ENCODE measurements at regions not wholly inside any gene's neighbourhood (a gene's known extent, or its start where the extent isn't known, plus 50 kb on each side); places are given as distances from the start of the nearest gene placed in this dataset.

DNA sequence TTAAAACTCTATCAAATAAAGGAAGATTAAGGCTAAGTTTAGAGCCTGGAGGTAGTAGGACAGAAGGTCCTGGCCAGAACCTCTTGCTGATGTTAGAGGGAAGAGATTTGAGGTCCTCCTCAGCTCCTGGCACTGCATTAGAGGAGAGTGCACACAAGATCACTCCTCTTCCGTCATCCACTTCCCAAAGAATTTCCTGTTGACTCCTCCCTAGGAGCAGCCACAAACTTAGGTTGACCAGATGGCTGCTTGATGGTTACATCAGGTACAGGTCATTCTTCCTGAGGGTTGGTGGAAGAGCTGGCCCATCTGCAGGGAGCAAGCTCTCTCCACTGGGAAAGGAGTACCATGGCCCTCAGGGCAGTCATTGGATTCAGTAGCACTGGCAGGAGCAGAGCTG, 93.9 kb upstream of the IL33 start (continued):
- TF ChIP-seq, protein P1, sequence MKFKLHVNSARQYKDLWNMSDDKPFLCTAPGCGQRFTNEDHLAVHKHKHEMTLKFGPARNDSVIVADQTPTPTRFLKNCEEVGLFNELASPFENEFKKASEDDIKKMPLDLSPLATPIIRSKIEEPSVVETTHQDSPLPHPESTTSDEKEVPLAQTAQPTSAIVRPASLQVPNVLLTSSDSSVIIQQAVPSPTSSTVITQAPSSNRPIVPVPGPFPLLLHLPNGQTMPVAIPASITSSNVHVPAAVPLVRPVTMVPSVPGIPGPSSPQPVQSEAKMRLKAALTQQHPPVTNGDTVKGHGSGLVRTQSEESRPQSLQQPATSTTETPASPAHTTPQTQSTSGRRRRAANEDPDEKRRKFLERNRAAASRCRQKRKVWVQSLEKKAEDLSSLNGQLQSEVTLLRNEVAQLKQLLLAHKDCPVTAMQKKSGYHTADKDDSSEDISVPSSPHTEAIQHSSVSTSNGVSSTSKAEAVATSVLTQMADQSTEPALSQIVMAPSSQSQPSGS (CRISPR knock-in tag; IDR thresholded peaks at IDR 0.05): no peak

DNA sequence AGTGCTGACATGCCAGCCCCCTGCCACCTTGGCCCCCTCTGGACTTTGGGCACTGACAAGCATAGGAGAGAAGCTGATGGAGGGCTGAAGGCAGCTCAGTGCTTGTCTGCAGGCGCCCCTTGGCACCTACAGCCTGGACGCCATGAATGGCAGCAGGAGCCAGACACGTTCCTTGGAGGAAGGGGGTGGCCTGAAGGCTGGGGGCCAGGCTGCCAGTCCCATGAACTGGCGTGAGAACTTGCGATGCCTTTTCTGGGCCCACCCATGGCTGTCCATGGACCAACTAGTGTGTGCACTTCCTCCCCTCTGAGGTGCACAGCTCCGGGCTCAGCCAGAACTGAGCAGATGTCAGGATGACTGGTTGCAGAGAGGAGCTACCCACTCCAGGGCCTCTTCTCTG, 99.0 kb upstream of the RANBP6 start:
- H3K27me3 ChIP-seq (ENCODE audit: control insufficient read depth in 2 of 2, insufficient read depth in 2 of 2, low read length in 2 of 2): no peaks in the 10 kb centered on the region
- in situ Hi-C loops (cut with MboI): no loop called here
- no peaks in the 10 kb centered on the region for H3K79me2 ChIP-seq (ENCODE audit: control insufficient read depth, insufficient read depth, low read length)
- no peak for TF ChIP-seq TEAD4 (IDR thresholded peaks at IDR 0.05; ENCODE audit: low read length)
- TF ChIP-seq TEAD4 (CRISPR knock-in tag; IDR thresholded peaks at IDR 0.05; ENCODE audit: borderline replicate concordance): no peak
- TF ChIP-seq SUPT5H (IDR thresholded peaks at IDR 0.05): no peak
- no peak for TF ChIP-seq ASH1L (IDR thresholded peaks at IDR 0.05; ENCODE audit: borderline replicate concordance, low read depth, partially characterized antibody)
- TF ChIP-seq, protein P2, sequence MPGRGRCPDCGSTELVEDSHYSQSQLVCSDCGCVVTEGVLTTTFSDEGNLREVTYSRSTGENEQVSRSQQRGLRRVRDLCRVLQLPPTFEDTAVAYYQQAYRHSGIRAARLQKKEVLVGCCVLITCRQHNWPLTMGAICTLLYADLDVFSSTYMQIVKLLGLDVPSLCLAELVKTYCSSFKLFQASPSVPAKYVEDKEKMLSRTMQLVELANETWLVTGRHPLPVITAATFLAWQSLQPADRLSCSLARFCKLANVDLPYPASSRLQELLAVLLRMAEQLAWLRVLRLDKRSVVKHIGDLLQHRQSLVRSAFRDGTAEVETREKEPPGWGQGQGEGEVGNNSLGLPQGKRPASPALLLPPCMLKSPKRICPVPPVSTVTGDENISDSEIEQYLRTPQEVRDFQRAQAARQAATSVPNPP (IDR thresholded peaks at IDR 0.05; ENCODE audit: borderline replicate concordance, insufficient read depth, insufficient read length): no peak
- TF ChIP-seq SOX6 (IDR thresholded peaks at IDR 0.05): no peak
- TF ChIP-seq SMAD2 (IDR thresholded peaks at IDR 0.05; ENCODE audit: low read depth, low read length): no peak
- POLR2A ChIA-PET: interaction anchor here (0.6 to 0.7 kb wide), 2 partner anchors 525 to 1491 kb away, joined by 3 read pairs; no protein-coding TSS in a partner anchor
- FAIRE-seq: no peak
- no peak overlapping the region for H3K4me2 ChIP-seq (ENCODE audit: insufficient read depth, low read length)
- DNase-seq (ENCODE audit: extremely low read depth in 1 of 4, low spot score in 3 of 4): no peak
- WGBS (ENCODE audit: insufficient coverage, low coverage, missing lambda C conversion rate): 7% methylated on average over 3 of the region's 6 CpGs
- H3K9me3 ChIP-seq (replicated peaks; ENCODE audit: control insufficient read depth, insufficient read depth, low read depth, low read length): no peaks in the 10 kb centered on the region
- H4K20me1 ChIP-seq (replicated peaks; ENCODE audit: control insufficient read depth, insufficient read depth, low read length): no peaks in the 10 kb centered on the region
- H2AFZ ChIP-seq (ENCODE audit: low read depth, low read length): no peak overlapping the region
- no TSS peak for BruUV-seq (replicated peaks)
- H3K9me1 ChIP-seq (ENCODE audit: control insufficient read depth, insufficient read depth, low read length): no peaks in the 10 kb centered on the region
- intact Hi-C loops (cut with micrococcal nuclease): no loop called here
- H3K27ac ChIP-seq (ENCODE audit: extremely low read depth, low read depth, low read length): no peak overlapping the region
- no peak overlapping the region for H3K9ac ChIP-seq (ENCODE audit: insufficient read depth in 1 of 2, low read depth in 2 of 2, low read length in 2 of 2)
- H3K4me3 ChIP-seq: no peak overlapping the region
- no peak for ATAC-seq
- no peaks in the 10 kb centered on the region for H3K4me1 ChIP-seq (replicated peaks in 1 of 2; ENCODE audit: control insufficient read depth in 2 of 2, insufficient read depth in 2 of 2, low read length in 2 of 2)
- CTCF ChIA-PET (ENCODE audit: low intra/inter-chr PET ratio): no interaction called here
- no peaks in the 10 kb centered on the region for H3K36me3 ChIP-seq (ENCODE audit: control insufficient read depth, insufficient read depth, low read length)
